Gastrocnemius medialis (tissue), 4 donors: ENCODE measurements at regions not wholly inside any gene's neighbourhood (a gene's known extent, or its start where the extent isn't known, plus 50 kb on each side); places are given as distances from the start of the nearest gene placed in this dataset.

ENCODE experiments used
- ATAC-seq, 2 donors: fragments of 150-250 bp; one replicate each; pipeline ENCODE4 v1.9.1; 2016
- DNase-seq, 2 donors: peaks; one replicate each; pipeline ENCODE4 v3.0.0-alpha.2; 2019
- H3K27ac ChIP-seq, 4 donors: fragments of 200-600 bp; sonication (generic); 1 replicate in 1 of 4; 2 replicates in 3 of 4; pipeline ENCODE4 v1.5.1; 2016 to 2018; ENCODE audit warnings: mild to moderate bottlenecking in 2 of 4, moderate library complexity in 1 of 4
- H3K27me3 ChIP-seq, 3 donors: fragments of 200-600 bp; sonication (generic) in 2 of 3; 1 replicate in 1 of 3; 2 replicates in 2 of 3; pipeline versions ENCODE4 v1.5.1 to v1.6.0; 2016 to 2019; ENCODE audit warnings: mild to moderate bottlenecking in 1 of 3, moderate library complexity in 1 of 3
- H3K36me3 ChIP-seq, 2 donors: fragments of 200-600 bp; sonication (generic) in 1 of 2; one replicate each; pipeline ENCODE4 v1.5.1; 2017 to 2018
- H3K4me1 ChIP-seq, 2 donors: fragments of 200-600 bp; sonication (generic) in 1 of 2; one replicate each; pipeline ENCODE4 v1.5.1; 2016 to 2017; ENCODE audit warnings: mild to moderate bottlenecking in 2 of 2
- H3K4me3 ChIP-seq, 4 donors: fragments of 200-600 bp; sonication (generic) in 3 of 4; 1 replicate in 1 of 4; 2 replicates in 3 of 4; pipeline ENCODE4 v1.5.1; 2016 to 2019; ENCODE audit warnings: mild to moderate bottlenecking in 2 of 4
- H3K9me3 ChIP-seq, 3 donors: fragments of 200-600 bp; sonication (generic) in 2 of 3; 1 replicate in 1 of 3; 2 replicates in 2 of 3; pipeline ENCODE4 v1.5.1; 2016 to 2019
- CTCF ChIP-seq, 5 experiments: fragments of 450-650 bp in 3 of 5; fragments of 200-600 bp in 2 of 5; sonication (generic) in 2 of 5; IDR thresholded peaks in 4 of 5; conservative IDR thresholded peaks in 1 of 5; 1 replicate in 4 of 5; 2 replicates in 1 of 5; pipeline ENCODE4 v1.5.1; 2016 to 2019; ENCODE audit warnings: antibody characterized with exemption in 5 of 5, mild to moderate bottlenecking in 3 of 5, moderate library complexity in 3 of 5
- POLR2A ChIP-seq, 2 donors: fragments of 450-650 bp; IDR thresholded peaks; one replicate each; pipeline ENCODE4 v1.6.1; 2017; ENCODE audit warnings: antibody characterized with exemption in 2 of 2, mild to moderate bottlenecking in 2 of 2, moderate library complexity in 2 of 2
- in situ Hi-C, 4 donors: fragments of 200-750 bp; cut with MboI; loops; one replicate each; pipeline versions ENCODE4 v1.15.0 to v1.8.0; 2017; ENCODE audit warnings: low sequenced_read_pairs in 4 of 4
- intact Hi-C: fragments of 100-400 bp; cut with DNase I; formaldehyde crosslinking; loops from one replicate; pipeline ENCODE4 v1.15.1; 2023; ENCODE audit warnings: low total_unique reads

DNA sequence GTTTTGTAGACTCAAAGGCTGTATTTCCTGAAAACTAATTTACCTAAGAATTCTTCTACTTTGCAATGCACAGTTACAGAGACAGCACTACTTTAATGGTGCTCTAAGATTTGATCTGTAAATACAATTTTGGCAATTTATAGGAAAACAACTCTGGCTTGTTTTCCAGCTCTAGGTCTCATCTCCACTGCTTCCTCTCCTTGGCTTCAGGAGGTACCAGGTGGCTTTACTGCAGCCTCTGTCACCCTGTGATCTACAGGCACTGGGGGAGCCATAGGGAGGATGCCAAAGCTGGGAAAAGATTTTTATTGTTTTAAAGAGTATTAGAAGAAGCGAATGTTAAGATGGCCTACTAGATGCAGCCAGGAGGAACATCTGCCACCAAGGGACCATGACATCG is 1563.6 kb downstream of the OLFM4 start:
- ATAC-seq, result no peak
- intact Hi-C loops (no loop called here), in situ Hi-C loops (no loop called here)
- Histone ChIP-seq H3K4me1 (no peaks in the 10 kb centered on the region), H3K27ac (no peak overlapping the region), H3K27me3 (no peaks in the 10 kb centered on the region), H3K9me3 (no peaks in the 10 kb centered on the region), H3K4me3 (no peak overlapping the region), H3K36me3 (no peaks in the 10 kb centered on the region)
- TF ChIP-seq CTCF (IDR thresholded peaks at IDR 0.05 in 4 of 5, conservative IDR thresholded peaks at IDR 0.05 in 1 of 5), result no peak
- no peak for TF ChIP-seq POLR2A (IDR thresholded peaks at IDR 0.05)
- no peak for DNase-seq

DNA sequence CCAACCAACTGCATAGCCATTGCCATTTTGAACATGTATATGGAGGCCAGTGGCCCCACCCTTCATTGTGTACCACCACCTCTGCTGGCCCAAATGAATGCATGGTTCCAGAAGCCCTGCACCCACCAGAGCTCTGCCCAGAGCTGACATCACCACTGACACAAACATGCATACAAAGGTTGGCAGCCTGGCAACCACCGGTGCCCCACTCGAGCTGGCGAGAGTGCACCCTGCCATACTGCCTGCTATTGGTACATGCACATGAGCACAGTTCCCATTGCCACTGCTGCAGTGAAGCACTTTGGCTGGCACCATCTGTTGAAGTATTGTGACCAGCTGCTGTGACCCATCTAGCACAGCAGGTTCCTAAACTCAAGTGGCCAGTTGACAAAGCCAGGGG is 1564.9 kb downstream of the OLFM4 start:
- H3K36me3 ChIP-seq, result no peaks in the 10 kb centered on the region
- intact Hi-C loops (no loop called here), in situ Hi-C loops (no loop called here)
- no peak overlapping the region for H3K4me3 ChIP-seq
- no peaks in the 10 kb centered on the region for H3K9me3 ChIP-seq
- ATAC-seq (no peak), DNase-seq (no peak)
- no peaks in the 10 kb centered on the region for H3K27me3 ChIP-seq
- no peak for TF ChIP-seq CTCF (IDR thresholded peaks at IDR 0.05 in 4 of 5, conservative IDR thresholded peaks at IDR 0.05 in 1 of 5)
- no peak for TF ChIP-seq POLR2A (IDR thresholded peaks at IDR 0.05)
- H3K27ac ChIP-seq, result no peak overlapping the region
- no peaks in the 10 kb centered on the region for H3K4me1 ChIP-seq

DNA sequence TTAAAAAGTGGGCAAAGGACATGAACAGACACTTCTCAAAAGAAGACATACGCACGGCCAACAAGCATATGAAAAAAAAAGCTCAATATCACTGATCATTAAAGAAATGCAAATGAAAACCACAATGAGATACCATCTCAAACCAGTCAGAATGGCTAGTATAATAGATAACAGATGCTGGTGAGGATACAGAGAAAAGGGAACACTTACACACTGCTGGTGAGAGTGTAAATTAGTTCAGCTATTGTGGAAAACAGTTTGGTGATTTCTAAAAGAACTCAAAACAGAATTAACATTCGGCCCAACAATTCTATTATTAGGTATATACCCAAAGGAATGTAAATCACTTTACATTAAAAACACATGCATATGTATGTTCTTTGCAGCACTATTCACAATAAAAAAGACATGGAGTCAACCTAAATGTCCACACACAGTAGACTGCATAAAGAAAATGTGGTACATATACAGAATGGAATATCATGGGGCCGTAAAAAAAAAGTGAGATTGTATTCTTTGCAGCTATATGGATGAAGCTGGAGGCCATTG is 1569.0 kb downstream of the OLFM4 start:
- Histone ChIP-seq H3K4me1 (no peaks in the 10 kb centered on the region), H3K36me3 (no peaks in the 10 kb centered on the region), H3K4me3 (no peak overlapping the region), H3K9me3 (no peaks in the 10 kb centered on the region), H3K27ac (no peak overlapping the region), H3K27me3 (no peaks in the 10 kb centered on the region)
- no peak for ATAC-seq
- TF ChIP-seq POLR2A (IDR thresholded peaks at IDR 0.05) (no peak), CTCF (IDR thresholded peaks at IDR 0.05 in 4 of 5, conservative IDR thresholded peaks at IDR 0.05 in 1 of 5) (no peak)
- intact Hi-C loops (no loop called here), in situ Hi-C loops (no loop called here)
- no peak for DNase-seq

DNA sequence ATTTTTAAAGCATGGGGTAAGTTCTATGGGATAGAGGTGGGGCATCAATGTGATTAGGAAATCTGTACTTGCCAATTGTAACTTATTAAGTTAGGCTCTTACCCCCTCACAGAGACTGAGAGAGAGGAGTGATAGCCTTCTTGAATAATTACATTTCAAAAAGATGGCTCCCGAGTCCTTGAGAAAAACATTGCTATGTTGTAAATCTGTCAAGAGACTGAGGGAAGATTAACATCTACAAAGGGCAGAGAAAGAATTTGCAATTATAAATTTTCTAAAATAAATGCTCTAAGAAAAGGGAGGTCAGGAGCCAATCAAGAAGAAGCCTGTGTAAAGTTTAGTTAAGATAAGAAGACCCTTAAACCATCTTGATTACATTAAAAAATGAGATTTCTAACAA is 1570.8 kb downstream of the OLFM4 start:
- no peaks in the 10 kb centered on the region for H3K9me3 ChIP-seq
- in situ Hi-C loops (no loop called here), intact Hi-C loops (no loop called here)
- H3K27me3 ChIP-seq, result no peaks in the 10 kb centered on the region
- H3K4me3 ChIP-seq, result no peak overlapping the region
- H3K4me1 ChIP-seq, result no peaks in the 10 kb centered on the region
- DNase-seq (no peak), ATAC-seq (no peak)
- TF ChIP-seq CTCF (IDR thresholded peaks at IDR 0.05 in 4 of 5, conservative IDR thresholded peaks at IDR 0.05 in 1 of 5) (no peak), POLR2A (IDR thresholded peaks at IDR 0.05) (no peak)
- H3K27ac ChIP-seq, result no peak overlapping the region
- H3K36me3 ChIP-seq, result no peaks in the 10 kb centered on the region

GRCh38 chr13:54606944-54607343 is 1578.3 kb downstream of the OLFM4 start:
- ATAC-seq, result no peak
- in situ Hi-C loops, result no loop called here

More at GRCh38 chr13:54606944-54607343, 1578.3 kb downstream of the OLFM4 start:
- no peak for TF ChIP-seq CTCF (IDR thresholded peaks at IDR 0.05 in 4 of 5, conservative IDR thresholded peaks at IDR 0.05 in 1 of 5)
- no peak for TF ChIP-seq POLR2A (IDR thresholded peaks at IDR 0.05)
- Histone ChIP-seq H3K4me3 (no peak overlapping the region), H3K9me3 (no peaks in the 10 kb centered on the region), H3K36me3 (no peaks in the 10 kb centered on the region), H3K27ac (no peak overlapping the region), H3K4me1 (no peaks in the 10 kb centered on the region), H3K27me3 (no peaks in the 10 kb centered on the region)
- intact Hi-C loops, result no loop called here
- DNase-seq, result no peak
